ENCODE measurements at regions not wholly inside any gene's neighbourhood (a gene's known extent, or its start where the extent isn't known, plus 50 kb on each side); places are given as distances from the start of the nearest gene placed in this dataset.

DNA sequence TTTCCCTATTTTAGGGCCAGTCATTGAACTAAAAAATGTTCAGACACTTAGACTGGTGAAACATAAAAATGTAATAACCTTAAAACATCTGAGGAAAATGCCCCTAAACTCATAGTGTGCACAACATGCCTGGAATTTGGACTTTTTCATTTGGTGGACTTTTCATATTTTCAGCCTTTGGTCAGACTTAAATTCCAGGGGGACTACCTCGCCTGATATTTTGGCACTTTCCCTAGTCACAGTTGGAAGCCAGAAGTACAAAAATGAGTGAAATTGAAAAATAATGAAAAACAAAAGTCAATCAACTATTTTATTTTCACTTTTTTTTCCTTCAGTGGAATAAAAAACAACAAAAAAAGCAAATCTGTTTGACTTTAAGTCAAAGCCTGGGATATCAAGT is 256.2 kb downstream of the ACTL7B start:
- H3K9me3 ChIP-seq (ENCODE audit: control insufficient read depth, insufficient read depth, low read length), result no peaks in the 10 kb centered on the region
- H4K8ac ChIP-seq (ENCODE audit: low read depth in 2 of 2, low read length in 2 of 2), result no peak overlapping the region
- H3K36me3 ChIP-seq (ENCODE audit: control insufficient read depth, insufficient read depth, low read length), result no peaks in the 10 kb centered on the region
- H3K4ac ChIP-seq (ENCODE audit: low read depth, low read length), result no peak overlapping the region
- H4K5ac ChIP-seq (ENCODE audit: low read depth, low read length), result no peak overlapping the region
- H2BK15ac ChIP-seq (ENCODE audit: low read depth, low read length), result no peak overlapping the region
- H3K14ac ChIP-seq (replicated peaks; ENCODE audit: low read depth, low read length), result no peak overlapping the region
- no peak overlapping the region for H3K27ac ChIP-seq (ENCODE audit: insufficient read depth, low read length)
- no peak overlapping the region for H3K23ac ChIP-seq (ENCODE audit: low read depth, low read length)
- no peak overlapping the region for H3K9ac ChIP-seq (ENCODE audit: low read depth, low read length)
- 0 out of 2 replicates have a peak, but pooled peaks cover 2% of the 10 kb centered on the region for H3K27me3 ChIP-seq (ENCODE audit: control insufficient read depth, insufficient read depth, low read length)
- H3K4me3 ChIP-seq (ENCODE audit: insufficient read depth, low read depth, low read length), result no peak overlapping the region
- no peaks in the 10 kb centered on the region for H4K20me1 ChIP-seq (ENCODE audit: insufficient read depth, low read length)
- H2BK120ac ChIP-seq (ENCODE audit: low read depth, low read length), result no peak overlapping the region
- in situ Hi-C loops (cut with MboI; ENCODE audit: low sequenced_read_pairs) (no loop called here), dilution Hi-C loops (cut with HindIII; ENCODE audit: low sequenced_read_pairs, unreplicated experiment) (no loop called here), intact Hi-C loops (cut with micrococcal nuclease) (no loop called here)
- no peak overlapping the region for H2AK5ac ChIP-seq (ENCODE audit: low read depth, low read length)
- H2BK5ac ChIP-seq (ENCODE audit: low read depth, low read length, poor library complexity, severe bottlenecking), result no peak overlapping the region
- CTCF ChIA-PET, result no interaction called here
- no peak for ATAC-seq (ENCODE audit: low read depth)
- BruUV-seq (replicated peaks), result no TSS peak
- no peaks in the 10 kb centered on the region for H3K79me1 ChIP-seq (ENCODE audit: low read depth in 1 of 2, low read length in 2 of 2)
- H3K9me1 ChIP-seq (ENCODE audit: insufficient read depth, low read length), result no peaks in the 10 kb centered on the region
- H3K56ac ChIP-seq (ENCODE audit: extremely low read depth, insufficient read depth, low read length), result no peak overlapping the region
- TF ChIP-seq BHLHE40 (IDR thresholded peaks at IDR 0.05; ENCODE audit: low read depth, low read length) (no peak), SMC3 (IDR thresholded peaks at IDR 0.05; ENCODE audit: low read depth, low read length) (no peak), MXI1 (IDR thresholded peaks at IDR 0.05; ENCODE audit: borderline replicate concordance, low read depth, low read length) (no peak), CHD1 (IDR thresholded peaks at IDR 0.05; ENCODE audit: low read depth, low read length) (no peak), FOS (IDR thresholded peaks at IDR 0.05; ENCODE audit: low read depth, low read length) (no peak), RAD21 (IDR thresholded peaks at IDR 0.05; ENCODE audit: low read length) (no peak), RFX5 (IDR thresholded peaks at IDR 0.05; ENCODE audit: low read depth, low read length) (no peak), MAFK (IDR thresholded peaks at IDR 0.05; ENCODE audit: low read depth, low read length) (no peak), POLR2A (IDR thresholded peaks at IDR 0.05; ENCODE audit: low read depth, low read length) (no peak), MAZ (IDR thresholded peaks at IDR 0.05; ENCODE audit: borderline replicate concordance, low read depth, low read length) (no peak)
- TF ChIP-seq, protein P1, sequence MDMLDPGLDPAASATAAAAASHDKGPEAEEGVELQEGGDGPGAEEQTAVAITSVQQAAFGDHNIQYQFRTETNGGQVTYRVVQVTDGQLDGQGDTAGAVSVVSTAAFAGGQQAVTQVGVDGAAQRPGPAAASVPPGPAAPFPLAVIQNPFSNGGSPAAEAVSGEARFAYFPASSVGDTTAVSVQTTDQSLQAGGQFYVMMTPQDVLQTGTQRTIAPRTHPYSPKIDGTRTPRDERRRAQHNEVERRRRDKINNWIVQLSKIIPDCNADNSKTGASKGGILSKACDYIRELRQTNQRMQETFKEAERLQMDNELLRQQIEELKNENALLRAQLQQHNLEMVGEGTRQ (IDR thresholded peaks at IDR 0.05; ENCODE audit: low read depth, low read length), result no peak
- no peaks in the 10 kb centered on the region for H3K4me1 ChIP-seq (ENCODE audit: control insufficient read depth, insufficient read depth, low read length)
- no peak overlapping the region for H4K91ac ChIP-seq (ENCODE audit: insufficient read depth, low read depth, low read length)
- no CpG with 5 or more reads among the region's 1 CpG for WGBS, 2 experiments (ENCODE audit: extremely low coverage in 2 of 2, insufficient read length in 1 of 2)
- no peak overlapping the region for H2BK20ac ChIP-seq (ENCODE audit: low read depth, low read length)
- H2AK9ac ChIP-seq (replicated peaks; ENCODE audit: low read depth, low read length, poor library complexity), result no peak overlapping the region
- POLR2A ChIA-PET (ENCODE audit: unreplicated experiment), result no interaction called here
- no peak for DNase-seq
- H3K18ac ChIP-seq (ENCODE audit: low read depth, low read length), result no peak overlapping the region
- H2AFZ ChIP-seq (replicated peaks; ENCODE audit: low read length, poor library complexity), result no peak overlapping the region
- no peak overlapping the region for H3K4me2 ChIP-seq (ENCODE audit: low read depth, low read length)
